RWPE1 (cell line): ENCODE measurements at regions not wholly inside any gene's neighbourhood (a gene's known extent, or its start where the extent isn't known, plus 50 kb on each side); places are given as distances from the start of the nearest gene placed in this dataset.

ENCODE experiments used
- CTCF ChIA-PET: fragments of 350-600 bp; sonication (Branson Sonifier 250); formaldehyde crosslinking; extraction: SDS; loops from one replicate; lab custom pipeline; 2021; lab: Yijun Ruan, JAX
- POLR2A ChIA-PET: fragments of 400-600 bp; formaldehyde crosslinking; extraction: SDS; loops from one replicate; lab custom pipeline; 2020; ENCODE audit warnings: antibody characterized with exemption; ENCODE audit not compliant: low non-redundant PET; lab: Yijun Ruan, JAX
- DNase-seq: peaks from one replicate; pipeline ENCODE4 v3.0.0; 2012; ENCODE audit warnings: low spot score
- H3K27ac ChIP-seq: fragments of 450-650 bp; 2 replicates; pipeline ENCODE4 v1.5.1; 2017
- CTCF ChIP-seq: fragments of 450-650 bp; conservative IDR thresholded peaks from 2 replicates; pipeline ENCODE4 v1.5.1; 2017; ENCODE audit warnings: low read depth, mild to moderate bottlenecking

GRCh38 chr2:19507137-19507536, 148.7 kb upstream of the OSR1 start:
- no peak for DNase-seq
- no peak for TF ChIP-seq CTCF
- ChIA-PET POLR2A (no interaction called here), CTCF (no interaction called here)
- H3K27ac ChIP-seq: no peak overlapping the region

DNA sequence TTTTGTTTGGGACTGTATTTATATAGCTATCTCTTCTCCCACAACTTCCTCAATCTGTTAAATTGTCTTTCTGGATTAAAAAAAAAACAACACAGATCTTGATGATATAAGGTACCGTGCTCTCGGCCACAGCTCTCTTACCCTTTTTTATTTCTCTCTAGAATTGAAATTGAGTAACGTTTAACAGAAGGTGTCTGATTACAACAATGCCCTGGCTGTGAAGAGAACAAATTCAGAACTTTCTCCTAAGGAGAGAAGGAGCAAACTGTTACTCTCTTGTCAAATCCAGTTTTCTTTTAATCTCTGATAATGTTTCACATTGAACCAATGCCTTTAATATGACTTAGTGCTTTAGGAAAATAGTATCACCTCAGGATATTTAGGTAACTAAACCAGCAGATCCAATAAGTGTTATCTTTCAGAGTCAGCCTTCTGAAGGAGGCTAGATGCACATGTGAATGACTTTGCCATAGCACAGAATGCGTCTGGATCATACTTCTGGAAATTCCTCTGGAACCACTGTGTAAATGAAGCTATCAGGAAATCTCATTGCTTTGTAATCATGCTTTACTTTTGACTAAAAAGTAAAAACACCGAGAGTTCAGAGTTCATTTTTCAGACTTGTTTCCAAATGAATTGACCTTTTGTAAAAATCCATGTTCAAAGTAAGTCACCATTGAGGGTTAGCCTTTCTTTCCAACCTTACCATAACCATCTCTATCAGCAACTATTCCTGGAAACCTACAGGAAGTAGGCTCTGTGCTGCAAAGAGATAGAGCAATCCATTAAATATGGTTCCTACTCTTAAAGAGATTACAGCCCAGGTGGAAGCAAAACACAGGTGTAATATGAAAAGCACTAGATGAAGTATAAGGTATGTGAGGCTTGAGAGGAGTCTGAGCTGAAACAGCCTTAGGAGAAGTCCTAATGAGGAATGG, 147.0 kb upstream of the OSR1 start:
- no peak for TF ChIP-seq CTCF
- no peak for DNase-seq
- no peak overlapping the region for H3K27ac ChIP-seq
- CTCF ChIA-PET: interaction anchor here (0.7 kb wide), 1 partner anchor 997 kb away, joined by 3 read pairs; no protein-coding TSS in a partner anchor
- POLR2A ChIA-PET: no interaction called here

- POLR2A ChIA-PET: no interaction called here
- CTCF ChIA-PET: no interaction called here
- no peak overlapping the region for H3K27ac ChIP-seq
- DNase-seq: no peak
- no peak for TF ChIP-seq CTCF
These were observed 146.2 kb upstream of the OSR1 start for GRCh38 chr2:19504400-19505198.

DNA sequence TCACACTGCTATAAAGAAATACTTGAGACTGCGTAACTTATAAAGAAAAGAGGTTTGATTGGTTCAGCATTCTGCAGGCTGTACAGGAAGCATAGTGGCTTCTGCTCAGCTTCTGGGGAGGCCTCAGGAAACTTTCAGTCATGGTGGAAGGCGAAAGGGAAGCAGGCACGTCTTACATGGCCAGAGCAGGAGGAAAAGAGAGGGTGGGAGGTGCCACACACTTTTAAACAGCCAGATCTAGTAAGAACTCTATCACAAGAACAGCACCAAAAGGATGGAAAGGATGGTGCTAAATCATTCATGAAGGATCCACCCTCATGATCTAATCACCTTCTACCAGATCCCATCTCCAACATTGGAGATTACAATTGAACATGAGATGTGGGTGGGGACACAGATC, 145.5 kb upstream of the OSR1 start:
- no peak for TF ChIP-seq CTCF
- ChIA-PET CTCF (no interaction called here), POLR2A (no interaction called here)
- no peak for DNase-seq
- no peak overlapping the region for H3K27ac ChIP-seq

DNA sequence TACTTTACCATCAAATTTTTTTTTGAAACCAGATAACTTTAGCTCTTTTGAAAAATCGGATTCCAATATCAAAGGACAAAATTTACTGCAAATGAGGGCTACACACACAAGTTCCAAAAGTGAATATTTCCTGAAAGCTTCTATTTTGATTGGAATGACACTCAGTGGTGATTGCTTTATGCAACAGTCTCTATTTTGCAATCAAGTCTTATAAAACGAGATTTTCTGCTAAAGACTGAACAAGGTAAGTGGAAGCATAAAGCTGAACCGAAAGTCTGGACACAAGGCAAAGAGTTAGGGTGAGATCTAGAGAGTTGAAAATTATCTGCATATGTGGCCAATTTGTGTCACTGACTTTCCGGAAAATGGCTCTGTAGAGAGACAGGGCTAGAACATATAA, 145.0 kb upstream of the OSR1 start:
- POLR2A ChIA-PET: no interaction called here
- no peak overlapping the region for H3K27ac ChIP-seq
- no peak for DNase-seq
- CTCF ChIA-PET: interaction anchor here (0.6 kb wide), 1 partner anchor 326 kb away, joined by 3 read pairs; no protein-coding TSS in a partner anchor
- TF ChIP-seq CTCF: no peak

GRCh38 chr2:19500126-19500525, 141.7 kb upstream of the OSR1 start:
- ChIA-PET CTCF (no interaction called here), POLR2A (no interaction called here)
- no peak for DNase-seq
- no peak for TF ChIP-seq CTCF
- no peak overlapping the region for H3K27ac ChIP-seq
